ENCODE measurements at regions not wholly inside any gene's neighbourhood (a gene's known extent, or its start where the extent isn't known, plus 50 kb on each side); places are given as distances from the start of the nearest gene placed in this dataset.
"Not testable (repeated sequence)": the region's sequence is repeated elsewhere in the genome, so short reads cannot be mapped to it uniquely, and the experiment has no call there.

DNA sequence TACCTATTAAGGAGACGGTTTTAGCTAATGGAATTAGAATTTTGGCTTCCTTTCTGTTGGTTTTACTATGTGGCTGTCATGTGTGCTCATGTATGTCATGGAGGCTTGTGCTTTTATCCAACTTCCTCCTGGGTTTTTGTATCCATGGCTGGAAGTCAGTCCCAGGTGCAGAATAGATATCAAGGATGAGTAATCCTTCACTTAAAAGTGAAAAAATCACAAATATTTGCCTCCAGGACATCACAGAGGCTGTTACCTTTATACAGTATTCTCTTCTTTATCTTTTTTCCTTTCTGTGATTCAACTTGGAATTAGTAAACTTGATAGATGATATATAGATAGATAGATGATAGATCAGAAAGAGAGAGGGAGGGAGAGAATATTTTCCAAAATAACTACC lies 706.8 kb downstream of the GALC start:
- DNase-seq: no peak

DNA sequence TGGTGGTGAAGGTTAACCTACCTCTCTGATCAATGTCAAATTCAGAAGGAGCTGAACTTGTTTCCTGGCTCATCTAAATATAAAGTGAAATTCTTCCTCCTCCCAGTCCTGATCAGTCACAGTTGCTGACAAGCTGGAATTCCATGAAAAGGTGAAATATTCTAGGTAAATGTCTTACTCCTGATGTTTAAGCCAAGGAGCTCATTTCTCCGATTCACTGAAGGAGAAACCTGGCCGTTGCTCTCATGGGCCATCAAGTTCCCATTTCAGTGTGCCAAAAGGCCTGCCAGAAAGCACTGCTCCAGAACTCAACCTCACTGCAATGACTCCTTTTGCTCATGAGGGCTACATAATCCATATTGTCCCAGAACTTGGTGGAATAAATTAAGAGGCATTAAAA lies 707.5 kb downstream of the GALC start:
- DNase-seq: no peak

DNA sequence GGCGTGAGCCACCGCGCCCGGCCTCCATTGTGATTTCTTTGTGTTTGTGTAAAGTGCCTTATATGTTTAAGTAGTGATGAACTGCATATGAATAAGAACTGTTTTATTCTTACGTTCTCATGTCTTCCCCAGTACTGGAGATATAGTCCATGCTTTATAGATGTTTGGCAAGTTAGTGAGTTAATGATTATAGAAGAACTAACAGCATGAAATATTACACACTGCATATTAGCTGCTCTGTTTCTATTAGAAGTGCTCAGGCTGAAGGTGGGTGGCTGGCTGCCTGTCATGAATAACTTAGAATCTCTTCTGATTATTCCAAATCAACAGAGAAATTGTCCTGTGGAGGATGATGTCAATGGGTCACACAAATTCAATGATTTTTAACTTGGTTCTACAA lies 709.4 kb downstream of the GALC start:
- DNase-seq: no peak

- DNase-seq: no peak
These were observed 710.7 kb downstream of the GALC start for GRCh38 chr14:87282266-87282665.

DNA sequence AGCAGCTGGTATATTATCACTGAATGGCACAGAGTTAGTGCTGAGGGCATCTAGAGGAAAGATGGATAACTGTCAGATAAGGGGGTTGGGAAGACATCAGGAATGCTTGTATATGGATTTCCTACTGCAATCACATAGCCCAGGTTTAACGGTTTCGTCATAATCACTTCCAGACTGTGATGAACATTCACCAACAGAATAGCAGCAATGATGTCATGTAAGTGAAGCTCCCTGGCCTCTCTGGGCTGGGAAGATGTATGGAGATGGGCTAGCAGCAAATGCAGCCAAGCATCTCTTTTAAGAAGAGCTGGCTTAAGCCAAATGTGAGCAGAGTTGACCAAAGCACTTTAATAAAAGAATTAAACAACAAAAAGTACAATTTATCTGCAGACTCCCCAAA lies 714.6 kb downstream of the GALC start:
- no peak for DNase-seq

DNA sequence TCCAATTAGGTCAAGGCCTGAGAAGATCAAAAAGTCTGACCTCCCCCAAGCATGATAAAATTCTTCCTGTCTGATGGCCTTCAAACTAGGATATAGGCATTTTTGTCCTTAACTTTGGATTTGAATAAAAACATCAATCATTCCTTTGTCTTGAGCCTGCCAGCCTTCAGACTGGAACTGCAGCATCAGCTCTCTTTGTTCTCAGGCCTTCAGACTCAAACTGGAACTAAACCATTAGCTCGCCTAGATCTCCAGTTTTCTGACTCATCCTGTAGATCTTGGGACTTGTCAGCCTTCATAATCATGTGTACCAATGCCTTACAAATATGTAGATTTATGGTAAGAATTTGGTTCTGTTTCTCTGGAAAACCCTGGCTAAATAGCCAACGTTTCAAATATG lies 721.7 kb downstream of the GALC start:
- DNase-seq: no peak

GRCh38 chr14:87268997-87269396 lies 724.0 kb downstream of the GALC start:
- no peak for DNase-seq

DNA sequence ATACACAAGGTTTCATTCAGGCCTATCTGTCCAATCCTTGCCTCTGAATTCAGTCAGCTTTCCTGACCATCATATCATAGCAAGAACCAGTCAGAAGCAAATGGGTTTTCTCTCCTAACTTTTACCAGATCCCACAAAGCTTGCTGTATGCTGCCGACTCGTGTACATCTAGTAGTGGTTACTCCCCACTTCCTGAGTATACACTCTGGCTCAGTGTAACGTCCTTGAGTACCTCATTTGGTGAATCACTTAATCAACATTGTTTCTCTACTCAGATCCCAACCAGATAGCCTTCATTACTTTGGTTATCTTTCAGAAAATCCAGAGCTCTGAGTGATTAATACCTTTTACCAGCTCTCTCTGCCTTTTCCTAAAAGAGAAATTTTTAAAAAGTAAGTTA lies 728.2 kb downstream of the GALC start:
- DNase-seq: no peak

- no peak for DNase-seq
These were observed 728.7 kb downstream of the GALC start for GRCh38 chr14:87264272-87264785.

- no peak for DNase-seq
These were observed 731.4 kb downstream of the GALC start for GRCh38 chr14:87261621-87262020.

GRCh38 chr14:87260460-87260859 lies 732.5 kb downstream of the GALC start:
- no peak for DNase-seq

DNA sequence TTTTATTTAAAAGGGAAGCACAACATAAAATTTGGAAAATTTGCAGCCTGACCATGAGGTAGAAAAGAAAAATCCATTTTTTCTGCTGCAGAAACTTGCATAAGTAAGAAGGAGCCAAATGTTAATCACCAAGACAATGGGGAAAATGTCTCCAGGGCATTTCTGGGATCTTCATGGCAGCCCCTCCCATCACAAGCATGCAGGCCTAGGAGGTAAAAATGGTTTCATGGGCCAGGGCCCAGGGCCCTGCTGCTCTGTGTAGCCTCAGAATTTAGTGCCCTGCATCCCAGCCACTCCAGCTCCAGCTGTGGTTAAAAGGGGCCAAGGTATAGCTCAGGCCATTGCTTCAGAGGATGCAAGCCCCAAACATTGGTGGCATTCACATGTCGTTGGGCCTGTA lies 735.6 kb downstream of the GALC start:
- DNase-seq: no peak

- DNase-seq: no peak
These were observed 737.9 kb downstream of the GALC start for GRCh38 chr14:87255058-87255457.

GRCh38 chr14:87254331-87254874 lies 738.6 kb downstream of the GALC start:
- no peak for DNase-seq

GRCh38 chr14:87253791-87254190 lies 739.2 kb downstream of the GALC start:
- DNase-seq: not testable (repeated sequence)

DNA sequence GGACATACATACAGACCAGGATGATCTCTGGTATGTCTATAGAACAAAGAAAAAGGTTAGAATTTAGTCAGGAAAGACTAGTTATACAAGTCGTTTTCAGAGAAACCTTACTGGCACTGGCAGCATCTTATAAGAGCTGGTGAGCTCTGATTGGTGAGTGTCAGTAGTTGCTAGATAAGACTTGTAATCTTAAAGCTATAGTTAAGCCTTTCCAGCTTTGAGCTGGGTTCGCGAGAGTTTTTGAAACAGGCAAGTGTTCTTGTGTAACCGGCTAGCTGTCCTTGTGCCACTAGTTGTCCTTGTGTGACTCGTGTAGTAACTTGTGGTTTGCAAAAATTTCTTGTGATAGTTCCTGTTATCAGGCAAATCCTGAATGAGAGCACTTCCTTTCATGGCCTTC lies 740.9 kb downstream of the GALC start:
- DNase-seq: no peak

GRCh38 chr14:87251011-87251410 lies 742.0 kb downstream of the GALC start:
- DNase-seq: no peak

GRCh38 chr14:87241018-87241768 lies 751.8 kb downstream of the GALC start:
- no peak for DNase-seq

DNA sequence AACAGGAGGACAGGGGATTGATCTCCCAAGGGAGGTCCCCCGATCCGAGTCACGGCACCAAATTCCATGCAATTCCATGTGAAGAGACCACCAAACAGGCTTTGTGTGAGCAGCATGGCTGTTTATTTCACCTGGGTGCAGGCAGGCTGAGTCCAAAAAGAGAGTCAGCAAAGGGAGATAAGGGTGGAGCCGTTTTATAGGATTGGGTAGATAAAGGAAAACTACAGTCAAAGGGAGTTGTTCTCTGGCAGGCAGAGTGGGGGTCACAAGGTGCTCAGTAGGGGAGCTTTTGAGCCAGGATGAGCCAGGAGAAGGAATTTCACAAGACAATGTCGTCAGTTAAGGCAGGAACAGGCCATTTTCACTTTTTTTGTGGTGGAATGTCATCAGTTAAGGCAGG lies 752.7 kb downstream of the GALC start:
- not testable (repeated sequence) for DNase-seq

DNA sequence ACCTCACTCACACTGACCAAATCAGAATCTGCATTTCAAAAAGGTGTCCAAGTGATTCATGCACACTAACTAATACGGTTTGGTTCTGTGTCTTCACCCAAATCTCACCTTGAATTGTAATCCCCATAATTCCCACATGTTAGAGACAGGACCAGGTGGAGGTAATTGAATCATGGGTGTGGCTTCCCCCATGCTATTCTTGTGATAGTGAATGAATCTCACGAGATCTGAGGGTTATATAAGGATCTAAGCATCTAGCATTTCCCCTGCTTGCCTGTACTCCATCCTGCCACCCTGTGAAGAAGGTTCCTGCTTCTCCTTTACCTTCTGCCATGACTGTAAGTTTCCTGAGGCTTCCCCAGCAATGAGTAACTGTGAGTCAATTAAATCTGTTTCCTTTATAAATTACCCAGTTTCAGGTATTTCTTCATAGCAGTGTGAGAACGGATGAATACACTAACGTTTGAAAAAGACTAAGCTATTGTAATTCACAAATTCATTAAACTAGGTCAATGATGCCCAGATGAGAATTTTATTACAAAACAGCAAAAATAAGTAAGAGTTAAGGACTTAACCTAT lies 759.1 kb downstream of the GALC start:
- DNase-seq: no peak

GRCh38 chr14:87233266-87233665 lies 759.7 kb downstream of the GALC start:
- no peak for DNase-seq

- DNase-seq: no peak
These were observed 761.5 kb downstream of the GALC start for GRCh38 chr14:87231336-87232026.

- no peak for DNase-seq
These were observed 762.3 kb downstream of the GALC start for GRCh38 chr14:87230726-87231125.

- no peak for DNase-seq
These were observed 763.9 kb downstream of the GALC start for GRCh38 chr14:87229131-87229530.
